DMS 273 (cell line): ENCODE measurements at regions not wholly inside any gene's neighbourhood (a gene's known extent, or its start where the extent isn't known, plus 50 kb on each side); places are given as distances from the start of the nearest gene placed in this dataset.
"Not testable (repeated sequence)": the region's sequence is repeated elsewhere in the genome, so short reads cannot be mapped to it uniquely, and the experiment has no call there.

Experiments used
- DNase-seq: peaks from one replicate; lab custom pipeline; 2025; ENCODE audit not compliant: unreplicated experiment; lab: John Stamatoyannopoulos, UW

GRCh38 chr10:61612450-61612849, 50.3 kb upstream of the CABCOCO1 start:
- peak; percentile 3 for DNase-seq

GRCh38 chr10:61612009-61612408, 50.7 kb upstream of the CABCOCO1 start:
- peak; percentile 51 for DNase-seq

- DNase-seq, result no peak
Observed at GRCh38 chr10:61609701-61610100, 53.0 kb upstream of the CABCOCO1 start.

GRCh38 chr10:61608255-61609033, 54.3 kb upstream of the CABCOCO1 start:
- no peak for DNase-seq

GRCh38 chr10:61606959-61607907, 55.5 kb upstream of the CABCOCO1 start:
- DNase-seq, result peak; percentile 33

GRCh38 chr10:61605221-61605620, 57.5 kb upstream of the CABCOCO1 start:
- no peak for DNase-seq

- no peak for DNase-seq
Observed at GRCh38 chr10:61600399-61600798, 62.3 kb upstream of the CABCOCO1 start.

GRCh38 chr10:61594430-61594829, 68.3 kb upstream of the CABCOCO1 start:
- DNase-seq, result no peak

GRCh38 chr10:61592581-61592980, 70.1 kb upstream of the CABCOCO1 start:
- DNase-seq, result peak; percentile 44

- no peak for DNase-seq
Observed at GRCh38 chr10:61589547-61590243, 73.0 kb upstream of the CABCOCO1 start.

GRCh38 chr10:61588770-61589211, 73.9 kb upstream of the CABCOCO1 start:
- DNase-seq, result no peak

- no peak for DNase-seq
Observed at GRCh38 chr10:61586829-61587228, 75.9 kb upstream of the CABCOCO1 start.

GRCh38 chr10:61580608-61581007, 82.1 kb upstream of the CABCOCO1 start:
- no peak for DNase-seq

- not testable (repeated sequence) for DNase-seq
Observed at GRCh38 chr10:61570204-61570603, 92.5 kb upstream of the CABCOCO1 start.

GRCh38 chr10:61567729-61568128, 95.0 kb upstream of the CABCOCO1 start:
- DNase-seq, result no peak

- DNase-seq, result no peak
Observed at GRCh38 chr10:61565819-61566560, 96.7 kb upstream of the CABCOCO1 start.

- DNase-seq, result no peak
Observed at GRCh38 chr10:61564444-61564843, 98.3 kb upstream of the CABCOCO1 start.

- DNase-seq, result no peak
Observed at GRCh38 chr10:61559615-61560014, 103.1 kb upstream of the CABCOCO1 start.

- no peak for DNase-seq
Observed at GRCh38 chr10:61558188-61558587, 104.5 kb upstream of the CABCOCO1 start.

- no peak for DNase-seq
Observed at GRCh38 chr10:61554925-61555324, 101.7 kb upstream of the TMEM26 start.

- DNase-seq, result no peak
Observed at GRCh38 chr10:61549861-61550260, 96.7 kb upstream of the TMEM26 start.
